Skin of body (tissue), 1 donor: ENCODE measurements at regions not wholly inside any gene's neighbourhood (a gene's known extent, or its start where the extent isn't known, plus 50 kb on each side); places are given as distances from the start of the nearest gene placed in this dataset.

ENCODE experiments used
- DNase-seq: peaks from one replicate; lab custom pipeline; 2025; lab: John Stamatoyannopoulos, UW

DNA sequence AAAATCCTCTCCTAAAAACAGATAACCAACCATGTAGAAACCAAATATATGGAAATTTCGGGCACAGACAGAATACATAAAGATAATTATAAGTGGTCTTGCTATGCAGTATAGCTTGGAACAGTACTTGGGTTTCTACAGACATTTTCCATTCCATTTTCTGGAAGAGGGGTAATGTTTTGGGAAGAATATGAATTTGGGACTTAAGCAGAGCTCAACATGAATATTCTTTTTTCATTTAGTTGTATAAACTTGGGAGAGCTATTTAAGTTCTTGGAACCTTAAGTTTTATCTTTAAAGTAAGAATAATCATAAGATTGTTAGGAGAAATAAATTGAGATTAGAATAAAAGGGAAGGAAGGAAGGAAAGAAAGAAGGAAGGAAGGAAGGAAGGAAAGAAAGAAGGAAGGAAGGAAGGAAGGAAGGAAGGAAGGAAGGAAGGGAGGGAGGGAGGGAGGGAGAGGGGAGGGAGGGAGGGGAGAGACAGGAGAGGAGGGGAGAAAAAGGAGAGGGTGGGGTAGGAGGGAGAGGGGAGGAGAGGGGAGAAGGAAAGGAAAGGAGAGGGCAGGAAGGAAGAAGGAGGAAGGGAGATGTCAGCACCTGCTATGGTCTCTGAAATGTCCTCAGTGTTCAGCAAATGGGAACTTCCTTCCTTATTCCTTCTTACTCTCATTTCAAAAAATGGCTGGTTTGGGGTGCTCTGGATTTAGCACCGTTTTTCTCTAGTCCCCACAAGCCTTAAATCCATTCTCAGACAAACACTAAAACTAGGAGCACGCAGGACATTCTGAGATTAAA lies 248.3 kb downstream of the LY86 start:
- no peak for DNase-seq

DNA sequence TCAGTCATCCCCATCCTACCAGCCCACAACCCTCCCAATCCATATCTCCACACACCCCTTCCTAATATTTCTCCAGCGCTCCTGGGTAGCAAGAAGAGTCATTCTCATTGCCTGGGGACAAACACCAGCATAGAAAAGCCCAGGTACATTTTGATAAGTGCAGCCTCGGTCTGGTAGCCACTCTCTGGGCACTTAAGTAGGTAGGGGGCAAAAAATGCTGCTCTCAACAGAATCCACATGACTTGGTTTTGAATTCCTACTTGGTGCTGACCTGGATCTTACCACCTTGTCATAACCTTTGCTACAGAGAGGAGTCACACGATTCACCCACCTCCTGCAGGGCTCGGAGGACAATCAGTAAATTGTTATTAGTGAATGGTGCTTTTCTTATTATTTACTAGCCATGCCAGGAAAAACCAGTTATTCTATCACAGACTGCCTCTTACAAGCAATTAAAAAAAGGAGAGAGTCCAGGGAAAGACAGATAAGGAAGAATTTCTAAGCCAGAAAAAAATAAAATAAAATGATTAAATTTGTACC lies 249.1 kb downstream of the LY86 start:
- DNase-seq, result no peak

DNA sequence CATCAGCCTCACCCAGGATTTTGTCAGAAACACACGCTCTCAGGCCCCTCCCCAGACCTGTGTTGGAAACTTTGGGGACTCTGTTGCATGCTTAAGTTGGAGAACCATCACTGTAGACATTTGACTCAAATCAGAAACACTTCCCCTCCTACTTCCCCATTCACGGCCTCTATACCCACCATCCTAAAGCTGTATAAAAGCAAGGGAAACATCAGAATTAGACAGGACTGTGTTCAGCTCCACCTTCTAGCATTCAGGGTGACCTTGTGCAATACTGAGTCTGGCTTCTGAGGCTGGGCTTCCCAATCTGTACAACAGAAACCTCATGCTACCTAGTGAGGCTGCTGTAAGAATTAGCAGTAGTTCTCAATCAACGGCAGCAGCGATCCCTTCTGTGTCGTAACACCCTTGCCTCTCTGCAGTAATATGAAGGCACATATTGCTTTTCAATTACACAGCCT lies 252.3 kb downstream of the LY86 start:
- DNase-seq, result no peak

DNA sequence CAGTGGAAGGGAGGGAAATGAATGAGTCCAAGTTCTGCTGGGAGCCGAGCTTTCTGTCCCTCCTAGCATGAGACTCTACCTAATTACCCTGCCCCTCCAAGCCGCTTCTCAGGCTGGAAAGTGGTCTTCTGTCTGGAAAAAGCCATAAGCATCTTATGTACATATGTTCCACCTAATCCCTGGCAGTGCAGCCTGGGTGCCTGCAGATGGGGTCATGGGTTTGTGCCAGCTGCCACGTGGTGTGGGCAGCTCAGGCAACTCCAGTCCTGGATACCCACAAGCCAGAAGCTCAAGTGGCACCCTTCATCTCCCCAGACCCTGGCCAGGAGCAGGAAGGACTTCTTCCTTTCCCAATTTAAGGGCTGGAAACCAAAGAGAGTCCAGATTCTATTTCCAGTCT lies 253.1 kb downstream of the LY86 start:
- DNase-seq, result no peak

DNA sequence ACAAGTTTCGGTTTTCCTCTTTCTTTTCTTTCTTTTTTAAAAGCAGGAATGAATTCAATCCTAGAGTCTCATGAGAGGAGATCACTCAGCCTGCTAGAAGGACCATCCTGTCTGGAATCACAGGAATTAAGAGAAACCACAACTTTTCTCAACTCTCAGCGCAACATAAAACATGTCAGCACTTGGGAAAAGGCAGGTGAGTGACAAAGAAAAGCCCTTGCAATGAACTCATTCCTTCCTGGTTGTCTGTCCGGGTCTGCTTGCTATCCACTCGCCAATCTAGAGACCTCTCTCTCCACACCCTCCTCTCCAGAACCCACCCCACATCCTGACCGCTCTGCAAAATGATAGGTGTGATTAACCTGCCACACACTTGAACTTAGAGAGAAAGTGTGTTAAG lies 253.8 kb downstream of the LY86 start:
- DNase-seq, result no peak

DNA sequence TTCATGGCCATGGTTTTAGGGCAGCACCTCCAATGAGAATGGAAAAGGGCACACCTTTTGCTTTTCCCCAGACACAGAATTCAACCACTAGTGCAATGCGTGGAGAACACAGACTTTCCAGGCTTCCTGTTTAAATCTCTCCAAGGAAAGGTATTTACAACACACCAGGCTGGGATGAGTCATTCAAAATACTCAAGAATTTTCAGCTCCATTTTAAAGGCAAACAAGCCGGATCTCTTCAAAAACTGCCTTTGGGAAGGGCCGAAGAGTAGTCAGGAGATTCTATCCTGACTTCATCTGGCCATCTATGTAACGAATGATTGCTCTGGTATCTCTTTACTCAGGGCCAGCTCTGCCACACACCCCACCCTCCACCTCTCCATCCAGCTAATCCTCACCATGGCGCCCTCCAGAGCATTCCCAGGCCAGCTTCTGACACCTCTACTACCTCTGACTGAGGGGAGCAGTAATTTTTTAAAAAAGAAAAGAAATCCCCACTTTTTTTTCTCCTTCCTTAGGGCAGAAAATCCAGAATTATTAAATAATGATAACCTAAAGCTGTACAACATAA lies 254.6 kb downstream of the LY86 start:
- no peak for DNase-seq

DNA sequence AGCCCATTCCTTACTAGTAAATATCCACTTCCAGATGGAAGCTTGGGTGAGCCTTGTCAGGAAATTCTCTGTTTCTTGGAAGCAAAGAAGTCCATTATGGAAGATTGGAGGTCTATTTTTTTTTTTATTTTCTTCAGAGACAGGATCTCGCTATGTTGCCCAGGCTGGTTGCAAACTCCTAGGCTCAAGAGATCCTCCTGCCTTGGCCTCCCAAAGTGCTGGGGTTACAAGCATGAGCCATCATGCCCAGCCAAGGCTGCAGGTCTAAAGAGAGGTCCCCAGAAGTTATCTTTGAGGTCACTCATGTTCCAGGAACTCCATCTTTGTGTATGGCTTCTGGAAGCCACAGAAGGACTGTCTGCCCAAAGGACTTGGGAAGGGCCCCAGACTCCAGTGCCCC lies 255.3 kb downstream of the LY86 start:
- no peak for DNase-seq

DNA sequence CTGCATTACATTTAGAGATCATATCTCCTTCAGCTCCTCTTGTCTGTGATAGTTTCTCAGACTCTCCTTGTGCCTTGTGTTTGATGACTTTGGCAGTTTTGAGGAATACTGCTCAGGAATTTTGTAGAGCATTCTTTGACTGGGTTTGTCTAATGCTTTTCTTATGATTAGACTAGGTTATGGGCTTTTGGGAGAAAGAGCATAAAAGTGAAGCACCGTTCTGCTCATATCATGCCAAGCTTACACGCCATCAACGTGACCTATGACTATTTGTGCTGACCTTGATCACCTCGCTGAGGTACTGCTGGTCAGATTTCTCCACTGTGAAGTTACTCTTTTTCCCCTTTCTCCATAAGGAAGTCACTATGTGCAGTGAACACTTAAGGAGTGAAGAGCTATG lies 256.0 kb downstream of the LY86 start:
- DNase-seq, result no peak

DNA sequence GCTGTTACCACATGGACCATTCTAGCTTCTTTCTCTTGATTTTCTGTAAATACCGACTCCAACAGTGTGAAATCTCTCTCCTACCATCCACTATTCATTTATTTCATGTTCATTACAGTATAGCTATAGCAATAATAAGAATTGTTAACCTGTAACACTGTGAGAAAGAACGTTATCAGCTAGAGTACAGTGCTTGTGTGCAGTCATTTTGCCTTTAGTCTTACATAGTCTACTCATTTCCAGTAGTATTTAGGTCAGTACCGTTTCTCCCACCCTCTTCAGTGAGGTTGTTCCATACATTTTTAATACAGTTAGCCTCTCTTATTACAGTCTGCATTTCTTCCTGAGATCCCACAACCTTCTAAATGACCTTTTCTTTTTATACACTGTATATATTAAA lies 257.1 kb downstream of the LY86 start:
- no peak for DNase-seq

DNA sequence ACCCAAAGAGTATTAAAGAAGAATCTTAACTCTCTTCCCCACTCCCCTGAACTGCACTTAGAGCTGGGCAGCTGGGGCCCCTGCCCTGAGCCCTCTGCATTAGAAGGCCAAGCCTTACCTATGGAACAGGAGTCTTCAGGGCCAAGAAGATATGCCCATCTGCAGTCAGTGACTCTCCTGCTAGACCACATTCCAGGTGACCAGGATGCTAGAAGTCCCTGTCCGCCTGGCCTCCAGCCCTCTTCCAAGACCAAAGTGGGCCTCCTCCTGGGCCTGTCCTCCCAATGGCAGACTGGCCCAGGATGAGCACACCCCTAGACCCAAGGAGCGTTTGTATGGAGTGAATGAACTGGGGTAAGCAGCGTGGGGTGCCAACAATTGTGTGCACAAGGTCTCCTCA lies 259.1 kb downstream of the LY86 start:
- no peak for DNase-seq

DNA sequence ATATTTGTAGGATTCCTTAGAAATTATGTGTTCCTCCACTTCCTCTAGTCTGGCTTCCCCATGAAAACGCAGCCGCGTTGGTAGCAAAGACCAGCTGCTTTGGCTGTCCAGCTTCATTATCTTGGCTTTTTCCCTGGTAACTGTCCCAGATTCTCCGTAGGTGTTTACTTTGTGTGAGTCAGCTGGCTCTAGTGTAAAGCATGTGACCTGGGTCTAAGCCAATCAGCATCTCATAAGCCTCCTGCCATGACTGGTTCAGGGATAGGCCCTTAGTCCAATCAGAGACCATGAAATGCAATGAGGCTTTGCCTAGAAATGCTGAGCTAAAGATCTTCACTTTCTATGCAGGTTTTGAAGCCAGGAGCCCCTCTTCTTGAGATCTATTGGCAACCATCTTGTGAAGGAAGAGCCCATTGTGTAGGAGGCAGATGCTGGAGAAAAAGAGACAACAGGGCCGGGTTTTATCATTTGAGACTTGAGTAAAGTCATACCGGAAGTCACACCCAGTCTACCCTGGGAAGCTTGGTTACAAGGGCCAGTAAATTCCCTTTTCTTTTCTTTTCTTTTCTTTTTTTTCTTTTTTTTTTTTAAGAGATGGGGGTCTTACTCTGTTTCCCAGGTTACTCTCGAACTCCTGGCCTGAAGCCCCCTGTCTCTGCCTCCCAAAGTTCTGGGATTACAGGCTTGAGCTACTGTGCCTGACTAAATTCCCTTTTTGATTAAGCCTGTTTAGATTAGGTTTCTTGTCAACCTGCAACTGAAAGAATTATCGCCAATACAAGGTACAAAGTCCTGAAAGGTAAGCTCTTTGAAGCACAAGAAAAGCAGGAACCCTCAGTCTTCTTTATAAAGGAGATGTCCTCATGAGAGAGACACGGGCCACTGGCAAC lies 256.5 kb upstream of the RREB1 start:
- DNase-seq, result no peak

DNA sequence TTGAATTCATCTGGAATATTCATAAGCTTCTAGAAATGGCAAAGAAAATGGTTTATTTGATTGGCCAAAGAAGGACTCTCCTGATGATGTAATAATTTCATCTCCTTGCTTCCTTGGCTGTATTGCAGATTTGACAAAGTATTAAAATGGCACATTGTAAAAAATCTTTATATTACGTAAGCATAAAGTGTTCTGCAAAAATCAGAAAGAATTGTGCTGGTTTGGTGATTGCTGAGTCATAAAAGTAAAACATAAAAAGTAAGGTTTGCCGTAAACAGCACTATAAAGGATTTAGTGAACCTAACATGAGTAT lies 255.9 kb upstream of the RREB1 start:
- DNase-seq, result no peak

DNA sequence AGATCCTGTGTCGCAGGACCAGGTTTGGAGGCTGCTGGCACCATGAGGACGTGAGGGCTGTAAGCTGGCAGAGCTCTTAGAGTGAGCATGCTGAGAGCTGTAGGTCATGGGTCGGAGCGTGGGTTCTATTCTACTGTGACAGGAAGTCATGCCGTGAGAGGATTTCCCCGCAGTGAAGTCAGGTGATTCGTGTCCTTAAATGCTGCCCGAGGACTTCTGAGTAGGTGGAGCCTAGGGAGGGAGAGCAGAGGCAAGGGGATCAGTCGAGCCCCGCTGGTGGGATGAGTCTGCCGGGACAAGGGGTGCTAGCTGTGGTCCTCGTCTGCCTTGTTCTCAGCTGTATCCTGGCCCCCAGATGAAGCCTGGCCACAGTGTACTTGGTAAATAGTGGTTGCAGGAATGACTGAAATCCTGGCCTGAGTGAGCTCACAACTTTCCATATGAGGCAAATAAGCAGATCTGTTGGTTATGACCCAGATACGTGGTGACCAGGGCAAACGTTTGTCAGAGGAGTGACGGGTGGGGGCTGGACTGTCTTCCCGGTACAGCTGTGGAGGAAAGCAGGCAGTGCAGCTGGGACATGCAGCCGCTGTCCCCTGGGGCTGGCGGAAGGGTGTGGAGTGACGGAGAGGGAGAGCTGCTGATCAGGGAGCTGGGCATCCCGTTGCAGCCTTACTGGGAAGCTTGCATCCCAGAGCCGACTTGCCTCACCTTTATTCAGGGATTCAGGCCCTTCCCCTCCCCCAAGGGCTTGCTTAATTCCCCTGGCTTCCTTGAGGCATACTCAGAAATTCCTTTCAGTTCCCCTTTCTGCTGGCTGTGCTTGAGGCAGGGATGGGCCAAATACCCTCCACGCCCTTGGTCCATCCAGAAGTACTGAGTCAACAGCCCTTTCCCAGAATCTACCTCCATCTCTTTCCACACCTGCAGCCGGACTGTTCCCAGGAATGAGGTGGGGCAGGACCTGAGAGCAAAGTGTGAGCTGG lies 250.9 kb upstream of the RREB1 start:
- no peak for DNase-seq

DNA sequence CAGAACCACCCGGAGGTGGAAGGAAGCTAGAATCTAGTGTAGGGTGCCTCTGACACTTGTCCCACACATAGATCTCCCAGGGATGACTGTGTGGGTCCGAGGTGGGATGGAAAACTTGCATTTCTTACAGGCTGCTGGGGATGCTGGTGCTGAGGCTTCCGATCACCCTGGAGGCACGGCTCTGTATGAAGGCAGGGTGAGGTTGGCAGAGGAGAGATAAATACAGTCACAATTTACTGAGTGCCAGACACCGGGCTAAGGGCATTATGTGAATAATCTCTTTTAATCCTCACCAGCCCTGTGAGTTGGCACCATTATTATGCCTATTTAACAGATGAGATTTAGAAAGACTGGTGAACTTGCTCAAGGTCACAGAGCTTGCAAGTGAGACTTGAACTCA lies 250.2 kb upstream of the RREB1 start:
- DNase-seq, result no peak

DNA sequence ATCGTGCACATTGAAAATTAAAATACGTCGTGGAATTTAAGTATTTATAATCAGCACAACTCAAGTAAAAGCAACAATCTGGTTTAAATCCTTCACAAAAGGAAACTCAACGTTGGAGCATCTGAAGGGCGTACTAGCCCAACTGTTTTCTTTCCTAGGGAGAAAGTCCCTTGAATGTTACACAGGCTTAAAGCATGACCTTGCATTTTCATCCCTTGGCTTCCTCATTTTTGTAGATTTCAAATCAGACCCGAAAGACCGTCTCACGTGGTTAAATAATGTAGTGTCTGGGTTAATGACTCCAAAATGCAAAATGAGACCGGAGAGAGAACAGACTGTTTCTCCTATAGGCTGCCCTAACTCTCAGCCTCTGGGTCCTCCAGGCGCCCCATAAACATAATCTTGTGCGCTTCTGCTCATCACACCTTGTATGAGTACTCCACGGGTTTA lies 249.2 kb upstream of the RREB1 start:
- no peak for DNase-seq

DNA sequence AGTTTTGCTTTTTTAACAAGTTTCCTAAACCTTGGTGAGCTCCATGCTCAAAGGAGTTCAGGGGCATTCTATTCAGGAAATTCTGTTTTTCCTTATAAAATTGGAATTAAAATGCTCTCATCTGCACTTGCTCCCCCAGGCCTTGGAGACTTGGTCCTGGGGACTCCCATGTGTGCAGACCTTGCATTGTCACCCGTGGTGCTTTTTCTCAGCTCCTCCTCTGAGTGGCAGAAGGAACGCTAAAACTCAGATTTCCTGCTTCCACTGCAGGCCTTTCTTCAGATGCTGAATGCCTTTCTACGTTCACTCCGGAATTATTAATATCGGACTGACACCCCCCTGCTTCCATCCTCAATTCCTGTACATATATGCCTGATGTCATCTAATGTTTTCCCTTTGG lies 248.7 kb upstream of the RREB1 start:
- DNase-seq, result no peak

DNA sequence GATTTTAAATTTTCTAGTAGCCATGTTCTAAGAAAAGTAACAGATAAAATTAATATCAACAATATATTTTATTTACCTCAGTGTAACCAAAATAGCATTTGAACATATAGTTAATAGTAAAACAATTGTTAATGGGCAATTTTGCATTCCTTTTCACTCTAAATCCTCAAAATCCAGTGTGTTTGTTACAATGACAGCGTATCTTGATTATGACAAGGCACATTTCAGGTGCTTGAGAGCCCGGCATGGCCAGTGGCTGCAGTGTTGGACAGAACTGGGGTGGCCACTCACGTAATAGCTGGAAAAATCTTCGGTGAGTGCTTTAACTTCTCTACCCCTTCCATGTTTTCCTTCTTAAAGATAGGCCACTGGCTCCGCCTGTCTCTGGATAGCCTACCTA lies 248.0 kb upstream of the RREB1 start:
- no peak for DNase-seq

DNA sequence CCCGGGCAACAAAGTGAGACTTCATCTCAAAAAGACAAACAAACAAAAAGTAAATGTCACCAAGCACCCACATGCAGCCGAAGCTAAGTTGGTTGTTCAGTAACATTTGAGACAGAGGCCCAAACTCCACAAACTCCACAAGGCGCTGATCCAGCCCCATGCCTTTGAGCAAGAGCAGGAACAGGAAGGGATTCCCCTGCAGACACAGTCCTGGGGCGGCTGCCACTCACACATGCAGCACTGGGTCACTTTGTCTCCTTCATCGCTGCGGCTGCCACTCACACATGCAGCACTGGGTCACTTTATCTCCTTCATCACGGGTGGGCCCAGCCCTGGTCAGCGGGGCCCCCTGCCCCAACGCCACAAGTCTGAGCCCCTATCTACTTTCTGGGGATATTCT lies 246.9 kb upstream of the RREB1 start:
- DNase-seq, result no peak

DNA sequence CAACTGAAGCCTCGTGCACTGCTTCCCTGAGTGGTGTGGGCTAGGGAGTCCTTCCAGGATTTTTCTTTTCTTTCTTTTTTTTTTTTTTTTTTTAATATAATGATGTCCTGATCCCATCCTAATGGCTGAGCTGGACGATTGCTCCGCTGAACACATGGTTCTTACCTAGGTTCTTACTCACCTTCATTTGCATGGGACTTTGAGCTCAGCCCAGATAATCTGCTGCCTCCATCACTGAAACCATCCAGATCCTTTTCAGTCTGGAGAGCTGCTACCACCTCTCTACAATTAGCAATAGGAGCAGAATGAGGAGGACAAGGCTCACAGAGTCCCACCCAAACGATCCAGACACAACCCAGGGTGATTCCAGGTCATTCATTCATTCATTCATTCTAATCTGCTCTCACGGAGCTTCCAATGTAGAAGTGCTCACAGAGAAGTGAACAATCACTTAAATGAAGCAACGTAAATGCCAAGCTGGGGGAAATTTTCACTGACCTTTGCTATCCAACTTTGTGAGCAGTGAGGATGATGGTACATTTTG lies 246.3 kb upstream of the RREB1 start:
- no peak for DNase-seq

DNA sequence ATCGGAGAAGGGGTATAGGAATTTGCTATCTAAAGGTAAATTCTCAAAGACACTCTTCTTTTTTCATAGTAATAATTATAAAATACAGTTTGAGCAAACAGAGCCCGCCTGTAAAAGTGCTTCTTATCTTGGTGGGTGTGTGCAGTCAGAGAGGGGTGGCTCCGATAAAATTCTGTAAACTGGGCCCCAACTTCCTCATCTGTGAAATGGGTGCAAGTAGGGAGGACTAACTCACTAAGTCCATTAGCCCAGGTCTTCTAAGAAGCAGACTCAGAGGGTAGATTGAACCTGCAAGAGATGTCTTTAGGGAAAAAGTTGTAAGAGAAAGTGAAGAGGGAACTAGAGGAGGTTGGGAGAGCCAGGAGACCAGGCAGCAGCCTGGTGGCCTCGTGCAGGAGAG lies 245.8 kb upstream of the RREB1 start:
- no peak for DNase-seq
